Activated effector memory CD4-positive, alpha-beta T cell treated with Interleukin-2 at 50 U/mL for 16 hours (primary cell): ENCODE measurements at regions not wholly inside any gene's neighbourhood (a gene's known extent, or its start where the extent isn't known, plus 50 kb on each side); places are given as distances from the start of the nearest gene placed in this dataset.

Source experiments
- DNase-seq: peaks from one replicate; pipeline ENCODE4 v3.0.0-alpha.2; 2020

GRCh38 chr15:77697893-77698292 is 65.2 kb upstream of the LINGO1 start:
- no peak for DNase-seq

GRCh38 chr15:77696871-77697270 is 64.2 kb upstream of the LINGO1 start:
- DNase-seq = no peak

DNA sequence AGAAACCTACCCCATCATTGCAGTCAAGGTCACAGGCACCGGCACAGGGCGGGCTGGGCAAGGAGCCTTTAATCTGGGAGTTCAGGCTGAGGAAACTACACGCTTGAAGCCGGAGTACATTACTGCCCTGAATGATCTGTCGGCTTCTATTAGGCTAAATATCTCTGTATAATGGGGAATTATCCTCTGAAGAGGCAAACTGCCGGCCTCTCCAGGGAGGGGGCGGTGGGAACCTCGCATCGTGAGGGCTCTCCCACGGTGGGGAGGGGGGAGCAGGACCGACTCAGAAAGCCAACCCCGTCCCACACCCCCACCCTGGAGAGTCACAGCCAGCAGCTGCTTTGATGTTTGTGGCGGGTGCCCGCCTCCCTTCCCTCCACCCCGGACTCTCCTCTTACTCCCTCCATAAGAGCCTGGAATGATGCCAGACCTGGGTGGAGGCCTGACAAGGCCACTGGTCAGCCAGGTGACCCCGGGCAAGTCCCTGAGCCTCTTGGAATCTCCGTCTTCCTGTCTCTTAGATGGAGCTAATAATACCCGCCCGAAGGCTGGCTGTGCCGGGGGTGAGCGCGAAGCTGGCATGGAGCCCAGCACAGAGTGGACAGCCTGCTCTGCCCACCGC is 63.4 kb upstream of the LINGO1 start:
- DNase-seq = no peak

- no peak for DNase-seq
Observed at GRCh38 chr15:77695548-77695947, 62.8 kb upstream of the LINGO1 start.

GRCh38 chr15:77693576-77693975 is 60.9 kb upstream of the LINGO1 start:
- DNase-seq = no peak

DNA sequence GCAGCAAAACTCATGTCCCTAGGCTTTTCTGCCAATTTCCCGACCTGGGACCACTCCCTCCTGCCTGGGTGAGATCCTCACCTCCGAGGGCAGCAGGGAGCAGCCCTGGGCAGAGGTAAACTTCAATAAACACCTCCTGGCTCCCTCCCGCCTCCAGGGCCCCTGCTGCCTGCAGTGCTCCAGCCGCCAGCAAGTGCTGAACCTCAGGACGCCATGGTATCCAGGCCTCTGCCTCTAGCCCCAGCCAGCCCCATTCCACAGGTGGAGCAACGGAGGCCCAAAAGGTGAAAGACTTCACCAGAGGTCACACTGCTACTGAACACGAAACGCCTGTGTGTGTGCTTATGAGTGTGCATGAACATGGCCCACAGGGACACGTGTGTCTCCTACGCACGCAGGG is 59.9 kb upstream of the LINGO1 start:
- no peak for DNase-seq

GRCh38 chr15:77691607-77692006 is 58.9 kb upstream of the LINGO1 start:
- DNase-seq = no peak

- no peak for DNase-seq
Observed at GRCh38 chr15:77689821-77690220, 57.1 kb upstream of the LINGO1 start.

GRCh38 chr15:77688693-77689092 is 56.0 kb upstream of the LINGO1 start:
- no peak for DNase-seq

DNA sequence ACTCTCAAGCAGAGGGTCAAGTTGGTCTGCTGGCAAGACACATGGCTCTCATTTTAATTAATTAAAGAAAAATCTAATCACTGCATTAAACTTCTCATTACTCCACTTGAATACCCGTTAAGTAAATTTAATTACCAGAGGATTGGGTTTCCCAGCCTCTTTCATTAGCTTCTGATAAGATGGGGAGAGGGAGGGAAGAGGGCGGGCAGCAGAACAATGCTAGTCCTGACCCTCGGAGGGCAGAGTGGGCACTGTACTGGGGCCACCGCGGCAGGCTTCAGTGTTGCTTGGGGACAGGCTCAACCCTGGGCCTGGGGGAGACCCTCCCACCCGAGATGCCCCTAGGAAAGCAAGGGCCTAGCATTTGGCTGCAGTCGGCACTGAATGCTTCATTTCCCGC is 55.6 kb upstream of the LINGO1 start:
- DNase-seq = no peak

DNA sequence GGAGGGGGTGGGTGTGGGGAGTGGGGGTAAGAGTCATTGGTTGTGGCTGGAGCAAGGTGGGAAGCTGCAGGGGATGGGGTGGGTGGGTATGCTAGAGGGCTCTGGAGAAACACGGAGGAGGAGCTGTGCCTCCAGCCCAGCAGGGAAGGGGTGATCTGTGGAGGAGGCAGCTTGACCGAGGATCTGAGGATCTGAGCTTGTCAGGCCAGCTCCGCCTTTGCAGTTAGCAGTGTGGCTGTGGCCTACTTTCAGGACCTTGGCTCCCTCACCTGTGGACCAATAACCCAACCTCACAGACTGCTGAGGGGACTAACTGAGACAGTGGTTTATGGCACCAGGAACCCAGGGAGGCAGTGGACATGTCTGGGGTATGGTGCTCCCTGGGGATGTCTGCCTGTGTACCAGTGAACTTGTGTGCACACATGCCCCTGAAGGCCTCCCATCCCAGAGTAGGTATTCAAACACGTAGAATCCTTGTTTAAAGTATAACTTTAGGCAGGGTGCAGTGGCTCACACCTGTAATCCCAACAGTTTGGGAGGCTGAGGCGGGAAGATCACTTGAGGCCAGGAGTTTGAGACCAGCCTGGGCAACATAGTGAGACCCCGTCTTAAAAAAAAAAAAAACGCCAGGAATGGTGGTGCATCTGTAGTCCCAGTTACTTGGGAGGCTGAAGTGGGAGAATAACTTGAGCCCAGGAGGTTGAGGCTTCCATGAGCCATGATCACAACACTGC is 52.5 kb upstream of the LINGO1 start:
- DNase-seq = no peak

GRCh38 chr15:77684341-77685081 is 51.8 kb upstream of the LINGO1 start:
- no peak for DNase-seq

DNA sequence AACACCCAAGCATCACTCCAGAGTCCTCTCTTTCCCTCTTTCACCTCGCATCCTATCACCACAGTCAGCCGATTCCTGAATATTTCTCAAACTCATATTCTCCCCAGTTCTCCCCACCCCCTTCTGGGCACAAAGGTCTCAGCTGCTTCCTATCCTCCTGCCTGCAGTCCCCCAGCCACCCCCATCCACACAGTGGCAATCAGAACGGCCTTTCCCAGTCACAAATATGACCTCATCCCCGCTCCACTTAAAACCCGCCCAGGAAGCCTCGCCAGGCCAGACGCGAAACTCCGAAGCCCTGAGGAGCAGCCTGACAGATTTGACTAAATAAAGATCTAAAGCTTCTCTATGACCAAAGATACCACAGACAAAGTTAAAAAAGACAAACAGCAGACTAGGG is 49.9 kb upstream of the LINGO1 start:
- DNase-seq = no peak
